ENCODE measurements at regions not wholly inside any gene's neighbourhood (a gene's known extent, or its start where the extent isn't known, plus 50 kb on each side); places are given as distances from the start of the nearest gene placed in this dataset.
"Not testable (repeated sequence)": the region's sequence is repeated elsewhere in the genome, so short reads cannot be mapped to it uniquely, and the experiment has no call there.

GRCh38 chr1:199626228-199626627 lies 401.3 kb upstream of the NR5A2 start:
- H3K4me3 ChIP-seq (ENCODE audit: low read depth, low read length); CTCF ChIA-PET; H3K4me1 ChIP-seq (ENCODE audit: control insufficient read depth, insufficient read depth, low read length); H3K36me3 ChIP-seq (ENCODE audit: control insufficient read depth in 2 of 2, insufficient read depth in 1 of 2, low read length in 2 of 2); H3K27ac ChIP-seq (ENCODE audit: extremely low read depth, low read depth, low read length); POLR2A ChIA-PET; H3K9me3 ChIP-seq (ENCODE audit: control insufficient read depth, insufficient read depth, low read depth, low read length): not testable (repeated sequence)
- peak; percentile 67; the same call in 1 of the 2 replicates for TF ChIP-seq ZNF280D (tag by site-specific recombination; IDR thresholded peaks at IDR 0.05)
- TF ChIP-seq ZNF146 (tag by site-specific recombination; IDR thresholded peaks at IDR 0.05) = peak; percentile 59

- no peaks in the 10 kb centered on the region for H3K4me1 ChIP-seq (ENCODE audit: control insufficient read depth, insufficient read depth, low read length)
- H3K4me3 ChIP-seq (ENCODE audit: low read depth, low read length) = no peak overlapping the region
- TF ChIP-seq PRDM1 (tag by site-specific recombination; IDR thresholded peaks at IDR 0.05) (no peak), KLF16 (tag by site-specific recombination; IDR thresholded peaks at IDR 0.05) (no peak), YY2 (tag by site-specific recombination; IDR thresholded peaks at IDR 0.05) (no peak), REPIN1 (tag by site-specific recombination; IDR thresholded peaks at IDR 0.05; ENCODE audit: low read depth) (no peak), ZNF830 (tag by site-specific recombination; IDR thresholded peaks at IDR 0.05; ENCODE audit: low read depth) (no peak), ZNF837 (tag by site-specific recombination; IDR thresholded peaks at IDR 0.05) (no peak), ZNF2 (tag by site-specific recombination; IDR thresholded peaks at IDR 0.05) (no peak), GLI4 (tag by site-specific recombination; IDR thresholded peaks at IDR 0.05) (no peak), ZNF560 (tag by site-specific recombination; IDR thresholded peaks at IDR 0.05; ENCODE audit: borderline replicate concordance) (no peak), ZBTB17 (tag by site-specific recombination; IDR thresholded peaks at IDR 0.05) (no peak), ZBTB26 (tag by site-specific recombination; optimal IDR thresholded peaks at IDR 0.05) (no peak), ZNF623 (tag by site-specific recombination; IDR thresholded peaks at IDR 0.05) (no peak)
- no peaks in the 10 kb centered on the region for H3K9me3 ChIP-seq (ENCODE audit: control insufficient read depth, insufficient read depth, low read depth, low read length)
- no peak overlapping the region for H3K27ac ChIP-seq (ENCODE audit: extremely low read depth, low read depth, low read length)
- no peaks in the 10 kb centered on the region for H3K36me3 ChIP-seq (ENCODE audit: control insufficient read depth in 2 of 2, insufficient read depth in 1 of 2, low read length in 2 of 2)
- CTCF ChIA-PET = no interaction called here
- POLR2A ChIA-PET = no interaction called here
These were observed 397.9 kb upstream of the NR5A2 start for GRCh38 chr1:199629624-199630023.

- ChIA-PET CTCF (interaction anchor here (0.7 to 1.1 kb wide), 2 partner anchors 176 to 218 kb away, joined by 3 read pairs; no protein-coding TSS in a partner anchor), POLR2A (no interaction called here)
- no peaks in the 10 kb centered on the region for H3K9me3 ChIP-seq (ENCODE audit: control insufficient read depth, insufficient read depth, low read depth, low read length)
- no peak overlapping the region for H3K4me3 ChIP-seq (ENCODE audit: low read depth, low read length)
- H3K4me1 ChIP-seq (ENCODE audit: control insufficient read depth, insufficient read depth, low read length) = no peaks in the 10 kb centered on the region
- no peaks in the 10 kb centered on the region for H3K36me3 ChIP-seq (ENCODE audit: control insufficient read depth in 2 of 2, insufficient read depth in 1 of 2, low read length in 2 of 2)
- no peak overlapping the region for H3K27ac ChIP-seq (ENCODE audit: extremely low read depth, low read depth, low read length)
- TF ChIP-seq ZNF513 (tag by site-specific recombination; IDR thresholded peaks at IDR 0.05) (no peak), ZBTB6 (tag by site-specific recombination; IDR thresholded peaks at IDR 0.05) (no peak), ZNF624 (tag by site-specific recombination; IDR thresholded peaks at IDR 0.05) (no peak), HOXC10 (CRISPR knock-in tag; IDR thresholded peaks at IDR 0.05) (no peak), ZNF645 (tag by site-specific recombination; IDR thresholded peaks at IDR 0.05) (no peak), ZNF311 (tag by site-specific recombination; IDR thresholded peaks at IDR 0.05; ENCODE audit: borderline replicate concordance) (no peak), ZNF169 (tag by site-specific recombination; IDR thresholded peaks at IDR 0.05) (no peak), KLF17 (tag by site-specific recombination; IDR thresholded peaks at IDR 0.05) (no peak), MEIS1 (CRISPR knock-in tag; IDR thresholded peaks at IDR 0.05; ENCODE audit: borderline replicate concordance) (no peak), WT1 (tag by site-specific recombination; IDR thresholded peaks at IDR 0.05) (no peak), SCRT2 (tag by site-specific recombination; IDR thresholded peaks at IDR 0.05) (no peak)
These were observed 388.1 kb upstream of the NR5A2 start for GRCh38 chr1:199639453-199639852.

Measured in HEK293 (cell line).